ENCODE measurements at regions not wholly inside any gene's neighbourhood (a gene's known extent, or its start where the extent isn't known, plus 50 kb on each side); places are given as distances from the start of the nearest gene placed in this dataset.
"Not testable (repeated sequence)": the region's sequence is repeated elsewhere in the genome, so short reads cannot be mapped to it uniquely, and the experiment has no call there.

- no peaks in the 10 kb centered on the region for H3K4me1 Mint-ChIP-seq
- Histone ChIP-seq H3K4me3 (no peak overlapping the region), H3K9me3 (ENCODE audit: low read depth) (no peaks in the 10 kb centered on the region), H3K4me1 (no peaks in the 10 kb centered on the region), H3K27me3 (no peaks in the 10 kb centered on the region), H3K36me3 (no peaks in the 10 kb centered on the region), H3F3A (ENCODE audit: low read depth) (no peaks in the 10 kb centered on the region), H3K9ac (no peak overlapping the region), H3K79me2 (ENCODE audit: low read depth) (no peaks in the 10 kb centered on the region), H3K27ac (no peak overlapping the region), H2AFZ (replicated peaks) (no peak overlapping the region), H3K4me2 (no peak overlapping the region), H4K20me1 (ENCODE audit: low read depth) (no peaks in the 10 kb centered on the region)
- H3K9me3 Mint-ChIP-seq = peaks cover 2% of the 10 kb centered on the region
- H3K36me3 Mint-ChIP-seq = no peaks in the 10 kb centered on the region
- peaks cover 3% of the 10 kb centered on the region for H3K27me3 Mint-ChIP-seq (ENCODE audit: insufficient read depth, low read depth)
- no peak for DNase-seq (ENCODE audit: low spot score)
- TF ChIP-seq CTCF (IDR thresholded peaks at IDR 0.05) = no peak
- TF ChIP-seq EZH2 (IDR thresholded peaks at IDR 0.05) = no peak
- no peak overlapping the region for H3K27ac Mint-ChIP-seq
- no peak overlapping the region for H3K4me3 Mint-ChIP-seq
Observed at GRCh38 chr3:161619351-161619750, 122.7 kb downstream of the OTOL1 start.

GRCh38 chr3:161630794-161631193 lies 134.2 kb downstream of the OTOL1 start:
- H3K4me3 ChIP-seq = no peak overlapping the region
- TF ChIP-seq CTCF (IDR thresholded peaks at IDR 0.05) (no peak), EZH2 (IDR thresholded peaks at IDR 0.05) (no peak)
- no peaks in the 10 kb centered on the region for H3K4me1 Mint-ChIP-seq
- H4K20me1 ChIP-seq (ENCODE audit: low read depth) = no peaks in the 10 kb centered on the region
- no peaks in the 10 kb centered on the region for H3F3A ChIP-seq (ENCODE audit: low read depth)
- H3K36me3 ChIP-seq = no peaks in the 10 kb centered on the region
- H3K4me3 Mint-ChIP-seq = no peak overlapping the region
- no peaks in the 10 kb centered on the region for H3K36me3 Mint-ChIP-seq
- no peak overlapping the region for H3K4me2 ChIP-seq
- DNase-seq (ENCODE audit: low spot score) = peak; percentile 22
- no peak overlapping the region for H3K9ac ChIP-seq
- no peaks in the 10 kb centered on the region for H3K27me3 Mint-ChIP-seq (ENCODE audit: insufficient read depth, low read depth)
- no peak overlapping the region for H3K27ac ChIP-seq
- H3K27ac Mint-ChIP-seq = no peak overlapping the region
- H3K9me3 Mint-ChIP-seq = no peaks in the 10 kb centered on the region
- H2AFZ ChIP-seq (replicated peaks) = no peak overlapping the region
- H3K9me3 ChIP-seq (ENCODE audit: low read depth) = no peaks in the 10 kb centered on the region
- no peaks in the 10 kb centered on the region for H3K27me3 ChIP-seq
- H3K79me2 ChIP-seq (ENCODE audit: low read depth) = no peaks in the 10 kb centered on the region
- H3K4me1 ChIP-seq = no peaks in the 10 kb centered on the region

GRCh38 chr3:161631536-161631935 lies 134.9 kb downstream of the OTOL1 start:
- no peak for TF ChIP-seq EZH2phosphoT487 (IDR thresholded peaks at IDR 0.05)
- no peak for TF ChIP-seq EZH2 (IDR thresholded peaks at IDR 0.05)
- TF ChIP-seq CTCF (IDR thresholded peaks at IDR 0.05) = no peak
- H3K27ac Mint-ChIP-seq = no peak overlapping the region
- Histone ChIP-seq H3F3A (ENCODE audit: low read depth) (no peaks in the 10 kb centered on the region), H3K79me2 (ENCODE audit: low read depth) (no peaks in the 10 kb centered on the region), H3K4me2 (no peak overlapping the region), H3K36me3 (no peaks in the 10 kb centered on the region), H3K27ac (no peak overlapping the region), H4K20me1 (ENCODE audit: low read depth) (no peaks in the 10 kb centered on the region), H3K4me3 (no peak overlapping the region), H3K4me1 (no peaks in the 10 kb centered on the region), H3K9ac (no peak overlapping the region), H3K27me3 (no peaks in the 10 kb centered on the region), H2AFZ (replicated peaks) (no peak overlapping the region), H3K9me3 (ENCODE audit: low read depth) (no peaks in the 10 kb centered on the region)
- no peak for DNase-seq (ENCODE audit: low spot score)
- no peak overlapping the region for H3K4me3 Mint-ChIP-seq
- H3K27me3 Mint-ChIP-seq (ENCODE audit: insufficient read depth, low read depth) = no peaks in the 10 kb centered on the region
- no peaks in the 10 kb centered on the region for H3K4me1 Mint-ChIP-seq
- no peaks in the 10 kb centered on the region for H3K36me3 Mint-ChIP-seq
- no peaks in the 10 kb centered on the region for H3K9me3 Mint-ChIP-seq

- Histone ChIP-seq H3K27me3 (no peaks in the 10 kb centered on the region), H3K9ac (no peak overlapping the region), H3K9me3 (ENCODE audit: low read depth) (no peaks in the 10 kb centered on the region), H2AFZ (replicated peaks) (no peak overlapping the region), H4K20me1 (ENCODE audit: low read depth) (no peaks in the 10 kb centered on the region), H3K36me3 (no peaks in the 10 kb centered on the region), H3F3A (ENCODE audit: low read depth) (no peaks in the 10 kb centered on the region), H3K4me2 (no peak overlapping the region), H3K79me2 (ENCODE audit: low read depth) (no peaks in the 10 kb centered on the region), H3K27ac (no peak overlapping the region), H3K4me1 (no peaks in the 10 kb centered on the region), H3K4me3 (no peak overlapping the region)
- Mint-ChIP-seq H3K4me1 (peaks cover 15% of the 10 kb centered on the region), H3K27me3 (ENCODE audit: insufficient read depth, low read depth) (no peaks in the 10 kb centered on the region), H3K9me3 (no peaks in the 10 kb centered on the region), H3K27ac (no peak overlapping the region), H3K4me3 (no peak overlapping the region), H3K36me3 (no peaks in the 10 kb centered on the region)
- DNase-seq (ENCODE audit: low spot score) = no peak
- TF ChIP-seq EZH2phosphoT487 (IDR thresholded peaks at IDR 0.05) (no peak), CTCF (IDR thresholded peaks at IDR 0.05) (no peak), EZH2 (IDR thresholded peaks at IDR 0.05) (no peak)
Observed at GRCh38 chr3:161637559-161637958, 141.0 kb downstream of the OTOL1 start.

GRCh38 chr3:161639095-161639494 lies 142.5 kb downstream of the OTOL1 start:
- H3K9ac ChIP-seq; H3K4me1 ChIP-seq; H3K27me3 ChIP-seq; H3K27me3 Mint-ChIP-seq (ENCODE audit: insufficient read depth, low read depth); H3K79me2 ChIP-seq (ENCODE audit: low read depth); H4K20me1 ChIP-seq (ENCODE audit: low read depth); H3K9me3 Mint-ChIP-seq; H3K4me2 ChIP-seq; DNase-seq (ENCODE audit: low spot score); H3K27ac Mint-ChIP-seq; H3F3A ChIP-seq (ENCODE audit: low read depth); H3K27ac ChIP-seq; H3K36me3 Mint-ChIP-seq; H2AFZ ChIP-seq (replicated peaks); H3K4me3 ChIP-seq; H3K36me3 ChIP-seq; H3K9me3 ChIP-seq (ENCODE audit: low read depth); H3K4me3 Mint-ChIP-seq: not testable (repeated sequence)
- H3K4me1 Mint-ChIP-seq = peaks cover 15% of the 10 kb centered on the region
